GM23338 (cell line): ENCODE measurements at regions not wholly inside any gene's neighbourhood (a gene's known extent, or its start where the extent isn't known, plus 50 kb on each side); places are given as distances from the start of the nearest gene placed in this dataset.

Experiments used
- ATAC-seq: fragments of 200-7000 bp; cut with Tn5 transposase; 3 replicates; pipeline ENCODE4 v1.9.1; 2020
- DNase-seq: peaks from one replicate; pipeline ENCODE4 v3.0.0-alpha.2; 2015; ENCODE audit warnings: low spot score
- H2AFZ ChIP-seq: fragments of 200-600 bp; sonication (generic); 2 replicates; pipeline ENCODE4 v1.8.0; 2016; ENCODE audit warnings: antibody characterized with exemption, mild to moderate bottlenecking, moderate library complexity
- H3F3A ChIP-seq: fragments of 200-600 bp; sonication (generic); replicated peaks from 2 replicates; pipeline ENCODE4 v1.8.0; 2017; ENCODE audit warnings: antibody characterized with exemption, mixed run types, low read depth
- H3K27ac ChIP-seq: fragments of 200-600 bp; sonication (generic); 2 replicates; pipeline ENCODE4 v1.6.1; 2016; ENCODE audit warnings: low read depth
- H3K27me3 ChIP-seq: fragments of 200-600 bp; sonication (generic); 2 replicates; pipeline ENCODE4 v1.8.0; 2016; ENCODE audit warnings: mild to moderate bottlenecking, mixed run types, moderate library complexity; ENCODE audit not compliant: insufficient read depth
- H3K36me3 ChIP-seq: fragments of 200-600 bp; sonication (generic); 2 replicates; pipeline ENCODE4 v1.8.0; 2016; ENCODE audit warnings: mild to moderate bottlenecking; ENCODE audit not compliant: insufficient read depth
- H3K4me1 ChIP-seq: fragments of 200-600 bp; sonication (generic); 2 replicates; pipeline ENCODE4 v1.8.0; 2016; ENCODE audit warnings: mild to moderate bottlenecking, moderate library complexity; ENCODE audit not compliant: insufficient read depth
- H3K4me2 ChIP-seq: fragments of 200-600 bp; sonication (generic); 2 replicates; pipeline ENCODE4 v1.7.1; 2017; ENCODE audit warnings: mixed run types
- H3K4me3 ChIP-seq: fragments of 200-600 bp; sonication (generic); 2 replicates; pipeline ENCODE4 v1.6.1; 2016; ENCODE audit warnings: mixed run types
- H3K79me2 ChIP-seq: fragments of 200-600 bp; sonication (generic); replicated peaks from 2 replicates; pipeline ENCODE4 v1.8.0; 2017; ENCODE audit warnings: mild to moderate bottlenecking; ENCODE audit not compliant: insufficient read depth
- H3K9me2 ChIP-seq: fragments of 200-600 bp; sonication (generic); 2 replicates; pipeline ENCODE4 v1.8.0; 2017; ENCODE audit not compliant: insufficient read depth
- H4K20me1 ChIP-seq: fragments of 200-600 bp; sonication (generic); replicated peaks from 2 replicates; pipeline ENCODE4 v1.8.0; 2017; ENCODE audit warnings: mild to moderate bottlenecking; ENCODE audit not compliant: insufficient read depth
- H3K27ac Mint-ChIP-seq: 2 replicates; pipeline ENCODE4 v1.8.0; 2020; ENCODE audit warnings: inconsistent platforms, mild to moderate bottlenecking, moderate library complexity, mixed read lengths
- H3K27me3 Mint-ChIP-seq: 3 replicates; pipeline ENCODE4 v1.8.0; 2022; ENCODE audit warnings: low read depth, mild to moderate bottlenecking, moderate library complexity, mixed read lengths, inconsistent platforms; ENCODE audit not compliant: insufficient read depth, poor library complexity
- H3K36me3 Mint-ChIP-seq: 3 replicates; pipeline ENCODE4 v1.8.0; 2021; ENCODE audit warnings: low read depth, mild to moderate bottlenecking, inconsistent platforms, moderate library complexity, mixed read lengths
- H3K4me1 Mint-ChIP-seq: 3 replicates; pipeline ENCODE4 v1.8.0; 2020; ENCODE audit warnings: mild to moderate bottlenecking, inconsistent platforms, mixed read lengths
- H3K4me3 Mint-ChIP-seq: 3 replicates; pipeline ENCODE4 v1.8.0; 2021; ENCODE audit warnings: moderate library complexity, mild to moderate bottlenecking, inconsistent platforms, mixed read lengths
- H3K9me3 Mint-ChIP-seq: 3 replicates; pipeline ENCODE4 v1.8.0; 2020; ENCODE audit warnings: moderate library complexity, mild to moderate bottlenecking, inconsistent platforms, mixed read lengths
- CREB1 ChIP-seq: fragments of 250-450 bp; sonication (Bioruptor Pico); IDR thresholded peaks from 2 replicates; pipeline ENCODE4 v1.5.0; 2020; ENCODE audit warnings: low read depth, mild to moderate bottlenecking, moderate library complexity
- ETS1 ChIP-seq: IDR thresholded peaks from 2 replicates; pipeline ENCODE4 v1.6.1; 2016; ENCODE audit warnings: antibody characterized with exemption
- EZH2 ChIP-seq: fragments of 200-600 bp; sonication (generic); IDR thresholded peaks from one replicate; pipeline ENCODE4 v1.8.0; 2017; ENCODE audit warnings: antibody characterized with exemption, mild to moderate bottlenecking, low read depth; ENCODE audit not compliant: unreplicated experiment
- EZH2phosphoT487 ChIP-seq: fragments of 200-600 bp; sonication (generic); IDR thresholded peaks from one replicate; pipeline ENCODE4 v1.8.1; 2018; ENCODE audit warnings: antibody characterized with exemption; ENCODE audit not compliant: unreplicated experiment
- JUNB ChIP-seq: IDR thresholded peaks from one replicate; pipeline ENCODE4 v1.6.1; 2016; ENCODE audit warnings: antibody characterized with exemption; ENCODE audit not compliant: unreplicated experiment
- NANOG ChIP-seq: IDR thresholded peaks from 2 replicates; pipeline ENCODE4 v1.6.1; 2016; ENCODE audit warnings: antibody characterized with exemption, borderline replicate concordance
- POLR2AphosphoS5 ChIP-seq: IDR thresholded peaks from 2 replicates; pipeline ENCODE4 v1.6.1; 2016; ENCODE audit warnings: antibody characterized with exemption, low read depth
- REST ChIP-seq: IDR thresholded peaks from one replicate; pipeline ENCODE4 v1.6.1; 2018; ENCODE audit warnings: antibody characterized with exemption; ENCODE audit not compliant: unreplicated experiment
- STAT1 ChIP-seq: IDR thresholded peaks from one replicate; pipeline ENCODE4 v1.6.1; 2016; ENCODE audit warnings: antibody characterized with exemption; ENCODE audit not compliant: unreplicated experiment
- ZNF114 ChIP-seq: fragments of 250-450 bp; sonication (Bioruptor Pico); IDR thresholded peaks from 2 replicates; pipeline ENCODE4 v1.5.0; 2020; ENCODE audit warnings: mild to moderate bottlenecking, moderate library complexity
- ZNF331 ChIP-seq: fragments of 250-450 bp; sonication (Bioruptor Pico); IDR thresholded peaks from 2 replicates; pipeline ENCODE4 v1.5.0; 2020; ENCODE audit warnings: low read depth, mild to moderate bottlenecking, moderate library complexity
- TF ChIP-seq, protein P1 (sequence below): fragments of 250-450 bp; sonication (Bioruptor Pico); IDR thresholded peaks from 2 replicates; pipeline ENCODE4 v1.5.0; 2020; ENCODE audit warnings: mild to moderate bottlenecking, moderate library complexity
- TF ChIP-seq, protein P2 (sequence below), 2 experiments: fragments of 200-600 bp in 1 of 2; sonication (generic) in 1 of 2; conservative IDR thresholded peaks; 2 replicates each; pipeline versions ENCODE4 v1.5.1 to v1.6.1; 2016 to 2017; ENCODE audit warnings: antibody characterized with exemption in 2 of 2, low read depth in 2 of 2, mild to moderate bottlenecking in 2 of 2, moderate library complexity in 1 of 2

DNA sequence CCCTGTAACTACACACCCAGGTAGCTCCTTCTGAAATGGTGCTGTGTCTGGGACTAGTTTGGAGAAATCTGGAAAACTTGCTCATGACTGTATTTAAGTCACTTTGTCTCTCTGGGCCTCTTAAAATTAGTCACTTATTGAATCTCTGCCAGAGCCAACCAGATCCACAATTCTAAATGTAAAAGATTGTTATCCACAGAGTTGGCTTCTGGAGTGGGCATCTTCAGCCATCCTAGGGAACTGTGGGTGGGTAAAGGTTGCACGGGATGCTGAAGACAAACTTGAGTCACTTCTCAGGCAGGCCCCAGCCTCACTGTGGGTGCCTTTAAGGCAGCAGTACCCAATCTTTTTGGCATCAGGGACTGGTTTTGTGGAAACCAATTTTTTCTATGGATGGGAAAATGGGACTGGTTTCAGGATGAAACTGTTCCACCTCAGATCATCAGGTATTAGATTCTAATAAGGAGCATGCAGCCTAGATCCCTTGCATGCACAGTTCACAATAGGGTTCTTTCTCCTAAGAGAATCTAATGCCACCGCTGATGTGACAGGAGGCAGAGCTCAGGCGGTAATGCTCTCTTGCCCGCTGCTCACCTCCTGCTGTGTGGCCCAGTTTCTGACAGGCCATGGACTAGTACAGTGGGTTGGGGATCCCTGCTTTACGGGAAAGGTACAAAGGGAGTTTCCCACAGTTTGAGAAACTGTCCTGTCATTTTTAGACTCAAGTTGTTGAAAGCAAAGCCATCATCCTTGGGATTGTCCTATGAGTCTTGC lies 98.3 kb upstream of the SPRED2 start:
- Mint-ChIP-seq H3K36me3 (no peaks in the 10 kb centered on the region), H3K27ac (no peak overlapping the region), H3K4me3 (no peak overlapping the region), H3K4me1 (peaks cover 6% of the 10 kb centered on the region; the same call in 2 of the 3 replicates), H3K9me3 (no peaks in the 10 kb centered on the region), H3K27me3 (no peaks in the 10 kb centered on the region)
- Histone ChIP-seq H3K27ac (no peak overlapping the region), H4K20me1 (no peaks in the 10 kb centered on the region; the same call in 1 of the 2 replicates), H3K4me3 (no peak overlapping the region), H3K4me1 (no peaks in the 10 kb centered on the region), H3K4me2 (no peak overlapping the region), H3K79me2 (no peaks in the 10 kb centered on the region), H3K9me2 (no peaks in the 10 kb centered on the region), H3K36me3 (no peaks in the 10 kb centered on the region), H3K27me3 (no peaks in the 10 kb centered on the region), H2AFZ (no peak overlapping the region), H3F3A (no peaks in the 10 kb centered on the region)
- DNase-seq = no peak
- TF ChIP-seq STAT1 (no peak), ZNF331 (CRISPR knock-in tag) (no peak), EZH2phosphoT487 (no peak), EZH2 (no peak), NANOG (no peak), CREB1 (CRISPR knock-in tag) (no peak), ETS1 (no peak), JUNB (no peak), ZNF114 (CRISPR knock-in tag) (no peak), REST (no peak), POLR2AphosphoS5 (no peak)
- TF ChIP-seq, protein P1, sequence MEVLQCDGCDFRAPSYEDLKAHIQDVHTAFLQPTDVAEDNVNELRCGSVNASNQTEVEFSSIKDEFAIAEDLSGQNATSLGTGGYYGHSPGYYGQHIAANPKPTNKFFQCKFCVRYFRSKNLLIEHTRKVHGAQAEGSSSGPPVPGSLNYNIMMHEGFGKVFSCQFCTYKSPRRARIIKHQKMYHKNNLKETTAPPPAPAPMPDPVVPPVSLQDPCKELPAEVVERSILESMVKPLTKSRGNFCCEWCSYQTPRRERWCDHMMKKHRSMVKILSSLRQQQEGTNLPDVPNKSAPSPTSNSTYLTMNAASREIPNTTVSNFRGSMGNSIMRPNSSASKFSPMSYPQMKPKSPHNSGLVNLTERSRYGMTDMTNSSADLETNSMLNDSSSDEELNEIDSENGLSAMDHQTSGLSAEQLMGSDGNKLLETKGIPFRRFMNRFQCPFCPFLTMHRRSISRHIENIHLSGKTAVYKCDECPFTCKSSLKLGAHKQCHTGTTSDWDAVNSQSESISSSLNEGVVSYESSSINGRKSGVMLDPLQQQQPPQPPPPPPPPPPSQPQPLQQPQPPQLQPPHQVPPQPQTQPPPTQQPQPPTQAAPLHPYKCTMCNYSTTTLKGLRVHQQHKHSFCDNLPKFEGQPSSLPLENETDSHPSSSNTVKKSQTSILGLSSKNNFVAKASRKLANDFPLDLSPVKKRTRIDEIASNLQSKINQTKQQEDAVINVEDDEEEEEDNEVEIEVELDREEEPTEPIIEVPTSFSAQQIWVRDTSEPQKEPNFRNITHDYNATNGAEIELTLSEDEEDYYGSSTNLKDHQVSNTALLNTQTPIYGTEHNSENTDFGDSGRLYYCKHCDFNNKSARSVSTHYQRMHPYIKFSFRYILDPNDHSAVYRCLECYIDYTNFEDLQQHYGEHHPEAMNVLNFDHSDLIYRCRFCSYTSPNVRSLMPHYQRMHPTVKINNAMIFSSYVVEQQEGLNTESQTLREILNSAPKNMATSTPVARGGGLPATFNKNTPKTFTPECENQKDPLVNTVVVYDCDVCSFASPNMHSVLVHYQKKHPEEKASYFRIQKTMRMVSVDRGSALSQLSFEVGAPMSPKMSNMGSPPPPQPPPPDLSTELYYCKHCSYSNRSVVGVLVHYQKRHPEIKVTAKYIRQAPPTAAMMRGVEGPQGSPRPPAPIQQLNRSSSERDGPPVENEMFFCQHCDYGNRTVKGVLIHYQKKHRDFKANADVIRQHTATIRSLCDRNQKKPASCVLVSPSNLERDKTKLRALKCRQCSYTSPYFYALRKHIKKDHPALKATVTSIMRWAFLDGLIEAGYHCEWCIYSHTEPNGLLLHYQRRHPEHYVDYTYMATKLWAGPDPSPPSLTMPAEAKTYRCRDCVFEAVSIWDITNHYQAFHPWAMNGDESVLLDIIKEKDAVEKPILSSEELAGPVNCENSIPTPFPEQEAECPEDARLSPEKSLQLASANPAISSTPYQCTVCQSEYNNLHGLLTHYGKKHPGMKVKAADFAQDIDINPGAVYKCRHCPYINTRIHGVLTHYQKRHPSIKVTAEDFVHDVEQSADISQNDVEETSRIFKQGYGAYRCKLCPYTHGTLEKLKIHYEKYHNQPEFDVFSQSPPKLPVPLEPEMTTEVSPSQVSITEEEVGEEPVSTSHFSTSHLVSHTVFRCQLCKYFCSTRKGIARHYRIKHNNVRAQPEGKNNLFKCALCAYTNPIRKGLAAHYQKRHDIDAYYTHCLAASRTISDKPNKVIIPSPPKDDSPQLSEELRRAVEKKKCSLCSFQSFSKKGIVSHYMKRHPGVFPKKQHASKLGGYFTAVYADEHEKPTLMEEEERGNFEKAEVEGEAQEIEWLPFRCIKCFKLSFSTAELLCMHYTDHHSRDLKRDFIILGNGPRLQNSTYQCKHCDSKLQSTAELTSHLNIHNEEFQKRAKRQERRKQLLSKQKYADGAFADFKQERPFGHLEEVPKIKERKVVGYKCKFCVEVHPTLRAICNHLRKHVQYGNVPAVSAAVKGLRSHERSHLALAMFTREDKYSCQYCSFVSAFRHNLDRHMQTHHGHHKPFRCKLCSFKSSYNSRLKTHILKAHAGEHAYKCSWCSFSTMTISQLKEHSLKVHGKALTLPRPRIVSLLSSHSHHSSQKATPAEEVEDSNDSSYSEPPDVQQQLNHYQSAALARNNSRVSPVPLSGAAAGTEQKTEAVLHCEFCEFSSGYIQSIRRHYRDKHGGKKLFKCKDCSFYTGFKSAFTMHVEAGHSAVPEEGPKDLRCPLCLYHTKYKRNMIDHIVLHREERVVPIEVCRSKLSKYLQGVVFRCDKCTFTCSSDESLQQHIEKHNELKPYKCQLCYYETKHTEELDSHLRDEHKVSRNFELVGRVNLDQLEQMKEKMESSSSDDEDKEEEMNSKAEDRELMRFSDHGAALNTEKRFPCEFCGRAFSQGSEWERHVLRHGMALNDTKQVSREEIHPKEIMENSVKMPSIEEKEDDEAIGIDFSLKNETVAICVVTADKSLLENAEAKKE (CRISPR knock-in tag) = no peak
- TF ChIP-seq, protein P2, sequence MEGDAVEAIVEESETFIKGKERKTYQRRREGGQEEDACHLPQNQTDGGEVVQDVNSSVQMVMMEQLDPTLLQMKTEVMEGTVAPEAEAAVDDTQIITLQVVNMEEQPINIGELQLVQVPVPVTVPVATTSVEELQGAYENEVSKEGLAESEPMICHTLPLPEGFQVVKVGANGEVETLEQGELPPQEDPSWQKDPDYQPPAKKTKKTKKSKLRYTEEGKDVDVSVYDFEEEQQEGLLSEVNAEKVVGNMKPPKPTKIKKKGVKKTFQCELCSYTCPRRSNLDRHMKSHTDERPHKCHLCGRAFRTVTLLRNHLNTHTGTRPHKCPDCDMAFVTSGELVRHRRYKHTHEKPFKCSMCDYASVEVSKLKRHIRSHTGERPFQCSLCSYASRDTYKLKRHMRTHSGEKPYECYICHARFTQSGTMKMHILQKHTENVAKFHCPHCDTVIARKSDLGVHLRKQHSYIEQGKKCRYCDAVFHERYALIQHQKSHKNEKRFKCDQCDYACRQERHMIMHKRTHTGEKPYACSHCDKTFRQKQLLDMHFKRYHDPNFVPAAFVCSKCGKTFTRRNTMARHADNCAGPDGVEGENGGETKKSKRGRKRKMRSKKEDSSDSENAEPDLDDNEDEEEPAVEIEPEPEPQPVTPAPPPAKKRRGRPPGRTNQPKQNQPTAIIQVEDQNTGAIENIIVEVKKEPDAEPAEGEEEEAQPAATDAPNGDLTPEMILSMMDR (conservative IDR thresholded peaks at IDR 0.05; ENCODE audit: low read depth in 2 of 2) = no peak
- ATAC-seq = no peak
